ENCODE measurements at regions not wholly inside any gene's neighbourhood (a gene's known extent, or its start where the extent isn't known, plus 50 kb on each side); places are given as distances from the start of the nearest gene placed in this dataset.

- no peak for TF ChIP-seq CTCF (IDR thresholded peaks at IDR 0.05; ENCODE audit: low read depth, low read length, poor library complexity, severe bottlenecking)
- no peak for TF ChIP-seq EZH2phosphoT487 (IDR thresholded peaks at IDR 0.05; ENCODE audit: borderline replicate concordance, low read length)
These were observed 1338.4 kb upstream of the CHAC2 start for GRCh38 chr2:52429171-52429570.

All from DOHH2 (cell line).